Activated naive CD4-positive, alpha-beta T cell treated with anti-CD3 and anti-CD28 coated beads for 36 hours (primary cell): ENCODE measurements at regions not wholly inside any gene's neighbourhood (a gene's known extent, or its start where the extent isn't known, plus 50 kb on each side); places are given as distances from the start of the nearest gene placed in this dataset.

Experiments
- CTCF ChIA-PET: fragments of 350-600 bp; sonication (Branson Sonifier 250); formaldehyde crosslinking; loops from one replicate; lab custom pipeline; 2021; ENCODE audit warnings: antibody characterized with exemption; lab: Charles Lee
- DNase-seq: peaks from one replicate; pipeline ENCODE4 v3.0.0-alpha.2; 2020
- H3K27ac Mint-ChIP-seq: one replicate; pipeline ENCODE4 v1.8.0; 2021; ENCODE audit warnings: mild to moderate bottlenecking, mixed read lengths
- H3K27me3 Mint-ChIP-seq: one replicate; pipeline ENCODE4 v1.8.0; 2021; ENCODE audit warnings: low read depth, mixed read lengths
- H3K36me3 Mint-ChIP-seq: one replicate; pipeline ENCODE4 v1.8.0; 2021; ENCODE audit warnings: low read depth, mixed read lengths
- H3K4me1 Mint-ChIP-seq: one replicate; pipeline ENCODE4 v1.8.0; 2021; ENCODE audit warnings: low read depth, mixed read lengths
- H3K4me3 Mint-ChIP-seq: one replicate; pipeline ENCODE4 v1.8.0; 2021; ENCODE audit warnings: mild to moderate bottlenecking, moderate library complexity, mixed read lengths
- H3K9me3 Mint-ChIP-seq: one replicate; pipeline ENCODE4 v1.8.0; 2021; ENCODE audit warnings: mixed read lengths
- intact Hi-C: fragments of 100-400 bp; cut with micrococcal nuclease; formaldehyde crosslinking; loops from one replicate; pipeline ENCODE4 v1.15.1; 2023

GRCh38 chr4:57632564-57632963 lies 522.4 kb upstream of the IGFBP7 start:
- H3K4me1 Mint-ChIP-seq = no peaks in the 10 kb centered on the region
- intact Hi-C loops = no loop called here
- H3K4me3 Mint-ChIP-seq = no peak overlapping the region
- no peak overlapping the region for H3K27ac Mint-ChIP-seq
- no peaks in the 10 kb centered on the region for H3K36me3 Mint-ChIP-seq
- DNase-seq = no peak
- H3K9me3 Mint-ChIP-seq = no peaks in the 10 kb centered on the region
- H3K27me3 Mint-ChIP-seq = no peaks in the 10 kb centered on the region
- CTCF ChIA-PET = no interaction called here

GRCh38 chr4:57631147-57631546 lies 521.0 kb upstream of the IGFBP7 start:
- H3K27ac Mint-ChIP-seq = no peak overlapping the region
- no peak for DNase-seq
- intact Hi-C loops = no loop called here
- CTCF ChIA-PET = no interaction called here
- H3K4me3 Mint-ChIP-seq = no peak overlapping the region
- no peaks in the 10 kb centered on the region for H3K4me1 Mint-ChIP-seq
- peaks cover 3% of the 10 kb centered on the region for H3K9me3 Mint-ChIP-seq
- H3K27me3 Mint-ChIP-seq = no peaks in the 10 kb centered on the region
- no peaks in the 10 kb centered on the region for H3K36me3 Mint-ChIP-seq

- intact Hi-C loops = no loop called here
- no peaks in the 10 kb centered on the region for H3K27me3 Mint-ChIP-seq
- no peaks in the 10 kb centered on the region for H3K36me3 Mint-ChIP-seq
- CTCF ChIA-PET = no interaction called here
- no peak overlapping the region for H3K4me3 Mint-ChIP-seq
- H3K4me1 Mint-ChIP-seq = no peaks in the 10 kb centered on the region
- H3K27ac Mint-ChIP-seq = no peak overlapping the region
- peaks cover 3% of the 10 kb centered on the region for H3K9me3 Mint-ChIP-seq
- DNase-seq = no peak
These were observed 517.8 kb upstream of the IGFBP7 start for GRCh38 chr4:57628004-57628403.

GRCh38 chr4:57614257-57614932 lies 504.2 kb upstream of the IGFBP7 start:
- CTCF ChIA-PET = no interaction called here
- Mint-ChIP-seq H3K4me3 (no peak overlapping the region), H3K36me3 (no peaks in the 10 kb centered on the region), H3K4me1 (no peaks in the 10 kb centered on the region), H3K27me3 (no peaks in the 10 kb centered on the region), H3K9me3 (no peaks in the 10 kb centered on the region), H3K27ac (no peak overlapping the region)
- intact Hi-C loops = no loop called here
- no peak for DNase-seq

- H3K9me3 Mint-ChIP-seq = no peaks in the 10 kb centered on the region
- intact Hi-C loops = no loop called here
- H3K36me3 Mint-ChIP-seq = no peaks in the 10 kb centered on the region
- CTCF ChIA-PET = no interaction called here
- DNase-seq = no peak
- no peak overlapping the region for H3K4me3 Mint-ChIP-seq
- no peaks in the 10 kb centered on the region for H3K27me3 Mint-ChIP-seq
- no peaks in the 10 kb centered on the region for H3K4me1 Mint-ChIP-seq
- no peak overlapping the region for H3K27ac Mint-ChIP-seq
These were observed 502.1 kb upstream of the IGFBP7 start for GRCh38 chr4:57612279-57612678.

GRCh38 chr4:57607566-57608180 lies 497.5 kb upstream of the IGFBP7 start:
- intact Hi-C loops = no loop called here
- no peak overlapping the region for H3K4me3 Mint-ChIP-seq
- no peak for DNase-seq

GRCh38 chr4:57605376-57605775 lies 495.2 kb upstream of the IGFBP7 start:
- CTCF ChIA-PET = no interaction called here
- H3K27ac Mint-ChIP-seq = no peak overlapping the region
- H3K9me3 Mint-ChIP-seq = peaks cover 5% of the 10 kb centered on the region
- intact Hi-C loops = no loop called here
- no peaks in the 10 kb centered on the region for H3K36me3 Mint-ChIP-seq
- no peaks in the 10 kb centered on the region for H3K27me3 Mint-ChIP-seq
- no peaks in the 10 kb centered on the region for H3K4me1 Mint-ChIP-seq
- DNase-seq = no peak
- no peak overlapping the region for H3K4me3 Mint-ChIP-seq

More at GRCh38 chr4:57607566-57608180, 497.5 kb upstream of the IGFBP7 start:
- no peak overlapping the region for H3K27ac Mint-ChIP-seq
- no peaks in the 10 kb centered on the region for H3K27me3 Mint-ChIP-seq
- CTCF ChIA-PET = no interaction called here
- peaks cover 5% of the 10 kb centered on the region for H3K9me3 Mint-ChIP-seq
- H3K4me1 Mint-ChIP-seq = no peaks in the 10 kb centered on the region
- H3K36me3 Mint-ChIP-seq = no peaks in the 10 kb centered on the region

- intact Hi-C loops = no loop called here
- H3K4me3 Mint-ChIP-seq = no peak overlapping the region
- H3K4me1 Mint-ChIP-seq = no peaks in the 10 kb centered on the region
- H3K27ac Mint-ChIP-seq = no peak overlapping the region
- peaks cover 5% of the 10 kb centered on the region for H3K9me3 Mint-ChIP-seq
- no peaks in the 10 kb centered on the region for H3K36me3 Mint-ChIP-seq
- DNase-seq = no peak
- no peaks in the 10 kb centered on the region for H3K27me3 Mint-ChIP-seq
- CTCF ChIA-PET = no interaction called here
These were observed 492.0 kb upstream of the IGFBP7 start for GRCh38 chr4:57602141-57602540.

- Mint-ChIP-seq H3K4me3 (no peak overlapping the region), H3K4me1 (no peaks in the 10 kb centered on the region), H3K9me3 (peaks cover 5% of the 10 kb centered on the region), H3K27ac (no peak overlapping the region), H3K36me3 (no peaks in the 10 kb centered on the region), H3K27me3 (no peaks in the 10 kb centered on the region)
- CTCF ChIA-PET = no interaction called here
- DNase-seq = no peak
- intact Hi-C loops = no loop called here
These were observed 480.9 kb upstream of the IGFBP7 start for GRCh38 chr4:57591073-57591472.

GRCh38 chr4:57588557-57588956 lies 478.4 kb upstream of the IGFBP7 start:
- Mint-ChIP-seq H3K9me3 (peaks cover 5% of the 10 kb centered on the region), H3K27me3 (no peaks in the 10 kb centered on the region), H3K4me3 (no peak overlapping the region), H3K4me1 (no peaks in the 10 kb centered on the region), H3K27ac (no peak overlapping the region), H3K36me3 (no peaks in the 10 kb centered on the region)
- CTCF ChIA-PET = no interaction called here
- intact Hi-C loops = no loop called here
- DNase-seq = no peak

- intact Hi-C loops = no loop called here
- DNase-seq = no peak
- Mint-ChIP-seq H3K27me3 (no peaks in the 10 kb centered on the region), H3K36me3 (no peaks in the 10 kb centered on the region), H3K4me3 (no peak overlapping the region), H3K9me3 (no peaks in the 10 kb centered on the region), H3K27ac (no peak overlapping the region), H3K4me1 (no peaks in the 10 kb centered on the region)
- CTCF ChIA-PET = no interaction called here
These were observed 470.8 kb upstream of the IGFBP7 start for GRCh38 chr4:57580710-57581599.

- Mint-ChIP-seq H3K27ac (no peak overlapping the region), H3K36me3 (no peaks in the 10 kb centered on the region)
- CTCF ChIA-PET = no interaction called here
These were observed 465.2 kb upstream of the IGFBP7 start for GRCh38 chr4:57575426-57575825.

More at GRCh38 chr4:57575426-57575825, 465.2 kb upstream of the IGFBP7 start:
- intact Hi-C loops = no loop called here
- no peak for DNase-seq
- Mint-ChIP-seq H3K4me3 (no peak overlapping the region), H3K4me1 (no peaks in the 10 kb centered on the region), H3K27me3 (no peaks in the 10 kb centered on the region), H3K9me3 (no peaks in the 10 kb centered on the region)
